Upper lobe of left lung (tissue), 6 donors: ENCODE measurements at regions not wholly inside any gene's neighbourhood (a gene's known extent, or its start where the extent isn't known, plus 50 kb on each side); places are given as distances from the start of the nearest gene placed in this dataset.

Source experiments
- ATAC-seq, 2 donors: fragments of 200-7000 bp; cut with Tn5 transposase; one replicate each; pipeline ENCODE4 v1.9.1; 2022; ENCODE audit warnings: mild to moderate bottlenecking in 2 of 2, moderate library complexity in 2 of 2; ENCODE audit not compliant: low FRiP score in 2 of 2
- DNase-seq, 2 donors: peaks; one replicate each; pipeline ENCODE4 v3.0.0-alpha.2; 2019 to 2020
- H3K27ac ChIP-seq, 4 donors: fragments of 200-600 bp; sonication (generic); one replicate each; pipeline ENCODE4 v1.5.1; 2016 to 2019
- H3K27me3 ChIP-seq, 4 donors: fragments of 200-600 bp; sonication (generic); one replicate each; pipeline ENCODE4 v1.5.1; 2017 to 2019
- H3K36me3 ChIP-seq, 4 donors: fragments of 200-600 bp; sonication (generic); one replicate each; pipeline ENCODE4 v1.5.1; 2016 to 2019
- H3K4me1 ChIP-seq, 4 donors: fragments of 200-600 bp; sonication (generic); one replicate each; pipeline ENCODE4 v1.5.1; 2018 to 2019
- H3K4me3 ChIP-seq, 4 donors: fragments of 200-600 bp; sonication (generic); one replicate each; pipeline ENCODE4 v1.5.1; 2017 to 2019; ENCODE audit warnings: mild to moderate bottlenecking in 2 of 4, moderate library complexity in 1 of 4
- H3K9me3 ChIP-seq, 4 donors: fragments of 200-600 bp; sonication (generic); one replicate each; pipeline ENCODE4 v1.5.1; 2018 to 2019
- CTCF ChIP-seq, 6 experiments: fragments of 450-650 bp in 4 of 6; fragments of 200-600 bp in 2 of 6; sonication (generic) in 2 of 6; IDR thresholded peaks; one replicate each; pipeline ENCODE4 v1.5.1; 2016 to 2019; ENCODE audit warnings: antibody characterized with exemption in 6 of 6
- EP300 ChIP-seq, 4 donors: sonication (generic); formaldehyde crosslinking; IDR thresholded peaks; one replicate each; pipeline ENCODE4 v1.5.1; 2017; ENCODE audit warnings: antibody characterized with exemption in 4 of 4, control low read depth in 2 of 4
- POLR2A ChIP-seq, 4 donors: fragments of 450-650 bp; IDR thresholded peaks; one replicate each; pipeline ENCODE4 v1.5.1; 2016 to 2017; ENCODE audit warnings: antibody characterized with exemption in 4 of 4, mild to moderate bottlenecking in 2 of 4
- POLR2AphosphoS5 ChIP-seq, 2 donors: sonication (generic); formaldehyde crosslinking; IDR thresholded peaks; one replicate each; pipeline ENCODE4 v1.5.1; 2017; ENCODE audit warnings: antibody characterized with exemption in 2 of 2
- WGBS, 2 donors: methylation state at CpG; one replicate each; pipeline ENCODE4 v1.1.5; 2017 to 2018; 5-methylcytosine and 5-hydroxymethylcytosine counted together
- donor health status: DM: no; HTN: no; CAD: no; lungs with moderate emphysema.
- donor health status: DM: no; HTN: yes; CAD: no; lungs with severe emphysema.

GRCh38 chr9:84123648-84124406 is 143.2 kb downstream of the RMI1 start:
- ATAC-seq: no peak
- Histone ChIP-seq H3K4me3 (no peak overlapping the region), H3K4me1 (peaks cover 0 to 3% (median 0%) of the 10 kb centered on the region in 4 donors), H3K9me3 (no peaks in the 10 kb centered on the region), H3K27ac (no peak overlapping the region), H3K36me3 (no peaks in the 10 kb centered on the region), H3K27me3 (no peaks in the 10 kb centered on the region)
- 46 to 65% methylated on average over 3 of the region's 3 CpGs for WGBS, 2 donors
- no peak for TF ChIP-seq POLR2AphosphoS5 (IDR thresholded peaks at IDR 0.05)
- no peak for TF ChIP-seq POLR2A (IDR thresholded peaks at IDR 0.05)
- TF ChIP-seq EP300 (IDR thresholded peaks at IDR 0.05): no peak
- no peak for TF ChIP-seq CTCF (IDR thresholded peaks at IDR 0.05)
- no peak for DNase-seq

GRCh38 chr9:84125046-84125445 is 144.4 kb downstream of the RMI1 start:
- DNase-seq (no peak), ATAC-seq (no peak)
- no peak overlapping the region for H3K27ac ChIP-seq
- H3K36me3 ChIP-seq: no peaks in the 10 kb centered on the region
- no peak overlapping the region for H3K4me3 ChIP-seq
- 92 to 95% methylated on average over 2 of the region's 2 CpGs for WGBS, 2 donors
- no peaks in the 10 kb centered on the region for H3K9me3 ChIP-seq
- TF ChIP-seq POLR2AphosphoS5 (IDR thresholded peaks at IDR 0.05) (no peak), POLR2A (IDR thresholded peaks at IDR 0.05) (no peak), EP300 (IDR thresholded peaks at IDR 0.05) (no peak), CTCF (IDR thresholded peaks at IDR 0.05) (no peak)
- H3K27me3 ChIP-seq: no peaks in the 10 kb centered on the region
- H3K4me1 ChIP-seq: peaks cover 0 to 3% (median 0%) of the 10 kb centered on the region in 4 donors

GRCh38 chr9:84129529-84129928 is 148.9 kb downstream of the RMI1 start:
- Histone ChIP-seq H3K27me3 (no peaks in the 10 kb centered on the region), H3K9me3 (no peaks in the 10 kb centered on the region), H3K27ac (no peak overlapping the region), H3K4me1 (no peaks in the 10 kb centered on the region), H3K4me3 (no peak overlapping the region), H3K36me3 (no peaks in the 10 kb centered on the region)
- ATAC-seq (no peak), DNase-seq (no peak)
- 50 to 73% methylated on average over 5 of the region's 5 CpGs for WGBS, 2 donors
- TF ChIP-seq POLR2A (IDR thresholded peaks at IDR 0.05): no peak
- no peak for TF ChIP-seq EP300 (IDR thresholded peaks at IDR 0.05)

- TF ChIP-seq POLR2A (IDR thresholded peaks at IDR 0.05) (no peak), POLR2AphosphoS5 (IDR thresholded peaks at IDR 0.05) (no peak), CTCF (IDR thresholded peaks at IDR 0.05) (no peak), EP300 (IDR thresholded peaks at IDR 0.05) (no peak)
- DNase-seq: no peak
Observed at GRCh38 chr9:84136119-84136868, 155.7 kb downstream of the RMI1 start.

GRCh38 chr9:84137968-84138367 is 157.4 kb downstream of the RMI1 start:
- Histone ChIP-seq H3K36me3 (no peaks in the 10 kb centered on the region), H3K27me3 (peaks cover 0 to 15% (median 9%) of the 10 kb centered on the region in 4 donors), H3K27ac (no peak overlapping the region), H3K9me3 (no peaks in the 10 kb centered on the region), H3K4me1 (peaks cover 5 to 14% (median 11%) of the 10 kb centered on the region in 4 donors), H3K4me3 (no peak overlapping the region)
- no peak for TF ChIP-seq POLR2AphosphoS5 (IDR thresholded peaks at IDR 0.05)
- no peak for TF ChIP-seq CTCF (IDR thresholded peaks at IDR 0.05)
- WGBS, 2 donors: 79 to 80% methylated on average over 1 to 2 of the region's 2 CpGs
- no peak for DNase-seq
- no peak for ATAC-seq

More at GRCh38 chr9:84136119-84136868, 155.7 kb downstream of the RMI1 start:
- Histone ChIP-seq H3K27me3 (peaks cover 0 to 11% (median 6%) of the 10 kb centered on the region in 4 donors), H3K9me3 (no peaks in the 10 kb centered on the region), H3K27ac (no peak overlapping the region), H3K4me1 (peaks cover 5 to 14% (median 11%) of the 10 kb centered on the region in 4 donors), H3K4me3 (no peak overlapping the region), H3K36me3 (no peaks in the 10 kb centered on the region)
- 64 to 72% methylated on average over 13 of the region's 13 CpGs for WGBS, 2 donors
- ATAC-seq: peak; percentile 22 to 61
